ENCODE measurements at regions not wholly inside any gene's neighbourhood (a gene's known extent, or its start where the extent isn't known, plus 50 kb on each side); places are given as distances from the start of the nearest gene placed in this dataset.

GRCh38 chr13:75224053-75224742 is 257.8 kb downstream of the TBC1D4 start:
- CTCF ChIA-PET (ENCODE audit: low intra/inter-chr PET ratio) = no interaction called here
- no TSS peak for BruUV-seq (replicated peaks)
- TF ChIP-seq NCOA4 (IDR thresholded peaks at IDR 0.05; ENCODE audit: partially characterized antibody) (no peak), NFXL1 (CRISPR knock-in tag; IDR thresholded peaks at IDR 0.05) (no peak), FOXJ3 (CRISPR knock-in tag; IDR thresholded peaks at IDR 0.05) (no peak), NR3C1 (CRISPR knock-in tag; IDR thresholded peaks at IDR 0.05) (no peak), MCM2 (IDR thresholded peaks at IDR 0.05; ENCODE audit: low read depth) (no peak), HNRNPK (IDR thresholded peaks at IDR 0.05; ENCODE audit: low read depth, low read length, poor library complexity, severe bottlenecking) (no peak), ZBTB1 (CRISPR knock-in tag; IDR thresholded peaks at IDR 0.05; ENCODE audit: borderline replicate concordance, low read depth) (no peak), PPARD (CRISPR knock-in tag; IDR thresholded peaks at IDR 0.05) (no peak)
- POLR2A ChIA-PET = interaction anchor here (0.6 kb wide), 1 partner anchor 556 kb away, joined by 3 read pairs; no protein-coding TSS in a partner anchor
- Histone ChIP-seq H4K20me1 (replicated peaks; ENCODE audit: control insufficient read depth, insufficient read depth, low read length) (no peaks in the 10 kb centered on the region), H3K9me1 (ENCODE audit: control insufficient read depth, insufficient read depth, low read length) (no peaks in the 10 kb centered on the region), H3K27ac (ENCODE audit: extremely low read depth, low read depth, low read length) (no peak overlapping the region), H3K4me1 (replicated peaks in 1 of 2; ENCODE audit: control insufficient read depth in 2 of 2, insufficient read depth in 2 of 2, low read length in 2 of 2) (peaks cover 0 to 3% of the 10 kb centered on the region in 2 experiments; a peak in 2 of 5 replicates), H3K9me3 (replicated peaks; ENCODE audit: control insufficient read depth, insufficient read depth, low read depth, low read length) (no peaks in the 10 kb centered on the region), H2AFZ (ENCODE audit: low read depth, low read length) (no peak overlapping the region), H3K4me3 (no peak overlapping the region), H3K79me2 (ENCODE audit: control insufficient read depth, insufficient read depth, low read length) (no peaks in the 10 kb centered on the region), H3K4me2 (ENCODE audit: insufficient read depth, low read length) (no peak overlapping the region), H3K36me3 (ENCODE audit: control insufficient read depth, insufficient read depth, low read length) (no peaks in the 10 kb centered on the region), H3K27me3 (ENCODE audit: control insufficient read depth in 2 of 2, insufficient read depth in 2 of 2, low read length in 2 of 2) (no peaks in the 10 kb centered on the region), H3K9ac (ENCODE audit: insufficient read depth in 1 of 2, low read depth in 2 of 2, low read length in 2 of 2) (no peak overlapping the region)
- intact Hi-C loops (cut with micrococcal nuclease) = no loop called here
- ATAC-seq (no peak), DNase-seq (ENCODE audit: extremely low read depth in 1 of 4, low spot score in 3 of 4) (no peak), FAIRE-seq (no peak)
- in situ Hi-C loops (cut with MboI) = no loop called here
- WGBS (ENCODE audit: insufficient coverage, low coverage, missing lambda C conversion rate) = 4% methylated on average over 6 of the region's 6 CpGs

Data from K562 (cell line).